ENCODE measurements at regions not wholly inside any gene's neighbourhood (a gene's known extent, or its start where the extent isn't known, plus 50 kb on each side); places are given as distances from the start of the nearest gene placed in this dataset.
"Not testable (repeated sequence)": the region's sequence is repeated elsewhere in the genome, so short reads cannot be mapped to it uniquely, and the experiment has no call there.

DNA sequence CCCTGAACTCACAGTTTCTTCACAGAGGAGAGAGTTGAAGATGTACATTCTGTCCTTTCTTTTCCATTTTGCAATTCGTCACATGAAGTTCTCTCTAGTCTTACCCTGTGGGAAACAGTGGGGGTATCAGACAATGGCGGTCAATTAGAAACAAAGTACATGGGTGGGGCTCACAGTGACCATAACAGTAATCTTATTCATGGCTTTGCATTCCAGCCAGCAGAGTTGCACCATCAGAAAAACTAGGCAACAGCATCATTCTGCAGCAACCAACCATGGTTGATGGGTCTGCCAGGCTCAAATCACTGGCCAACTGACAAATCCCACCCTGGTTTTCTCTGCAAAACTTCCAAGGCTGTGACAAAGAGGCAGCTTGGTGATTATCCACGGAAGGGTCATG is 414.7 kb upstream of the TSPY4 start:
- DNase-seq = not testable (repeated sequence)
